Vagina (tissue), 2 donors: ENCODE measurements at regions not wholly inside any gene's neighbourhood (a gene's known extent, or its start where the extent isn't known, plus 50 kb on each side); places are given as distances from the start of the nearest gene placed in this dataset.

ENCODE experiments used
- POLR2A ChIP-seq, 2 donors: fragments of 450-650 bp; IDR thresholded peaks; one replicate each; pipeline ENCODE4 v1.6.1; 2017; ENCODE audit warnings: antibody characterized with exemption in 2 of 2, mild to moderate bottlenecking in 2 of 2, moderate library complexity in 2 of 2
- TF ChIP-seq, protein P1 (sequence below), 3 experiments: fragments of 450-650 bp in 2 of 3; fragments of 200-600 bp in 1 of 3; sonication (generic) in 1 of 3; IDR thresholded peaks; one replicate each; pipeline ENCODE4 v1.5.1; 2017 to 2019; ENCODE audit warnings: antibody characterized with exemption in 3 of 3, mild to moderate bottlenecking in 2 of 3, moderate library complexity in 2 of 3

DNA sequence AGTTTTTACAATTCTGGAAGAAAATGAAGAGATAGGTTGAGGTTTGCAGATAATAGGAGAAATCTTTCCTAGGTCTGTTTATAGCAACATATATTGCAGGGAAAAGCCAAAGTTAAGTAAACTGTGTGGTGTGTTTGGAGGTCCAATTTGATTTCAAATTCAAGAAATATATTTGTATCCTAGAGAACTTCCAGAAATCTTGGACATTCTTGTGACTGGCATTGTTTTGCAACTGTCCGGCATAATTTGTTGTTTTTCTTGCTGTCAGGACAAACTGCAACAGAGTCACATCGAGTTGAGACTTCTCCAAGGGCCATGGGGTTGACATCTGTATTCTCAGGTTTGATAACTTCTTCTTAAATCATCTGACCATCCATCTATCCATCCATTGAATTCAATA lies 170.9 kb upstream of the ZEB2 start:
- TF ChIP-seq, protein P1, sequence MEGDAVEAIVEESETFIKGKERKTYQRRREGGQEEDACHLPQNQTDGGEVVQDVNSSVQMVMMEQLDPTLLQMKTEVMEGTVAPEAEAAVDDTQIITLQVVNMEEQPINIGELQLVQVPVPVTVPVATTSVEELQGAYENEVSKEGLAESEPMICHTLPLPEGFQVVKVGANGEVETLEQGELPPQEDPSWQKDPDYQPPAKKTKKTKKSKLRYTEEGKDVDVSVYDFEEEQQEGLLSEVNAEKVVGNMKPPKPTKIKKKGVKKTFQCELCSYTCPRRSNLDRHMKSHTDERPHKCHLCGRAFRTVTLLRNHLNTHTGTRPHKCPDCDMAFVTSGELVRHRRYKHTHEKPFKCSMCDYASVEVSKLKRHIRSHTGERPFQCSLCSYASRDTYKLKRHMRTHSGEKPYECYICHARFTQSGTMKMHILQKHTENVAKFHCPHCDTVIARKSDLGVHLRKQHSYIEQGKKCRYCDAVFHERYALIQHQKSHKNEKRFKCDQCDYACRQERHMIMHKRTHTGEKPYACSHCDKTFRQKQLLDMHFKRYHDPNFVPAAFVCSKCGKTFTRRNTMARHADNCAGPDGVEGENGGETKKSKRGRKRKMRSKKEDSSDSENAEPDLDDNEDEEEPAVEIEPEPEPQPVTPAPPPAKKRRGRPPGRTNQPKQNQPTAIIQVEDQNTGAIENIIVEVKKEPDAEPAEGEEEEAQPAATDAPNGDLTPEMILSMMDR (IDR thresholded peaks at IDR 0.05) = no peak
- TF ChIP-seq POLR2A (IDR thresholded peaks at IDR 0.05) = no peak
